Chondrocyte (in vitro differentiated cells): ENCODE measurements at regions not wholly inside any gene's neighbourhood (a gene's known extent, or its start where the extent isn't known, plus 50 kb on each side); places are given as distances from the start of the nearest gene placed in this dataset.

Experiments used
- DNase-seq: peaks from one replicate; pipeline ENCODE4 v3.0.0; 2021; ENCODE audit warnings: mixed read lengths, low spot score
- H3K27ac Mint-ChIP-seq: one replicate; pipeline ENCODE4 v1.8.0; 2021; ENCODE audit warnings: mild to moderate bottlenecking, moderate library complexity, mixed read lengths; ENCODE audit not compliant: unreplicated experiment
- H3K27me3 Mint-ChIP-seq: 2 replicates; pipeline ENCODE4 v1.8.0; 2021; ENCODE audit warnings: low read depth, mixed read lengths
- H3K36me3 Mint-ChIP-seq: 2 replicates; pipeline ENCODE4 v1.8.0; 2021; ENCODE audit warnings: low read depth, mixed read lengths
- H3K4me1 Mint-ChIP-seq: 2 replicates; pipeline ENCODE4 v1.8.0; 2021; ENCODE audit warnings: low read depth, mild to moderate bottlenecking, mixed read lengths
- H3K4me3 Mint-ChIP-seq: one replicate; pipeline ENCODE4 v1.8.0; 2021; ENCODE audit warnings: mild to moderate bottlenecking, moderate library complexity, mixed read lengths; ENCODE audit not compliant: unreplicated experiment
- H3K9me3 Mint-ChIP-seq: 2 replicates; pipeline ENCODE4 v1.8.0; 2021; ENCODE audit warnings: low read depth, mixed read lengths
- CTCF ChIP-seq: fragments of 200-600 bp; sonication (generic); IDR thresholded peaks from 2 replicates; pipeline ENCODE4 v1.5.0; 2021; ENCODE audit warnings: antibody characterized with exemption, mild to moderate bottlenecking, moderate library complexity

DNA sequence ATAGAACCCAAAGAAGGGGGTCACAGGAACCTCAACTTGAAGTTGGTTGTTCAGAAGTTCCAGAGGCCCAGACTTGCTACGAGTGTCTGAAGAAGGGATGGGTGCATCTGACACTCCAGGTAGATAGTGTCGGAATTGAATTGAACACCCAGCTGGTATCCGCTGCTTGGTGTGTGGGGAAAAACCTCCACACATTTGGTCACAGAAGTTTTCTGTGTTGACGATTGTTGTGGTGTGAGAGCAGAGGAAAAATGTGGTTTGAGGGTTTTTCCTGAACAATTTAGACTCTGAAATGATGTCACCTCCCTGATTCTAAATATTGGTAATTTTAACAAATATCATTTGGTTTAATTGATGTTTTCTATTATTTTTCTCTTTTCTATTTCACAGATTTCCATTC is 218.8 kb upstream of the CTNNB1 start:
- H3K27me3 Mint-ChIP-seq: no peaks in the 10 kb centered on the region
- DNase-seq: no peak

GRCh38 chr3:40985195-40985594 is 214.1 kb upstream of the CTNNB1 start:
- Mint-ChIP-seq H3K9me3 (peaks cover 3% of the 10 kb centered on the region), H3K4me3 (no peak overlapping the region), H3K27ac (no peak overlapping the region), H3K27me3 (peaks cover 3% of the 10 kb centered on the region), H3K36me3 (no peaks in the 10 kb centered on the region), H3K4me1 (peaks cover 6% of the 10 kb centered on the region)
- TF ChIP-seq CTCF: no peak
- no peak for DNase-seq

More for the DNA sequence above, 218.8 kb upstream of the CTNNB1 start:
- Mint-ChIP-seq H3K9me3 (no peaks in the 10 kb centered on the region), H3K36me3 (no peaks in the 10 kb centered on the region), H3K4me1 (peaks cover 15% of the 10 kb centered on the region), H3K27ac (no peak overlapping the region), H3K4me3 (no peak overlapping the region)
- no peak for TF ChIP-seq CTCF

GRCh38 chr3:40988468-40988867 is 210.8 kb upstream of the CTNNB1 start:
- no peak overlapping the region for H3K27ac Mint-ChIP-seq
- H3K36me3 Mint-ChIP-seq: no peaks in the 10 kb centered on the region
- H3K4me3 Mint-ChIP-seq: no peak overlapping the region
- H3K4me1 Mint-ChIP-seq: peaks cover 6% of the 10 kb centered on the region
- no peak for DNase-seq
- no peak for TF ChIP-seq CTCF
- H3K27me3 Mint-ChIP-seq: peaks cover 3% of the 10 kb centered on the region
- peaks cover 3% of the 10 kb centered on the region for H3K9me3 Mint-ChIP-seq

- H3K27ac Mint-ChIP-seq: no peak overlapping the region
- H3K27me3 Mint-ChIP-seq: peaks cover 3% of the 10 kb centered on the region
- TF ChIP-seq CTCF: no peak
- no peak for DNase-seq
- H3K4me1 Mint-ChIP-seq: peaks cover 6% of the 10 kb centered on the region
- H3K4me3 Mint-ChIP-seq: no peak overlapping the region
- no peaks in the 10 kb centered on the region for H3K36me3 Mint-ChIP-seq
- peaks cover 3% of the 10 kb centered on the region for H3K9me3 Mint-ChIP-seq
Observed at GRCh38 chr3:40989141-40990061, 209.9 kb upstream of the CTNNB1 start.

- peaks cover 3% of the 10 kb centered on the region for H3K9me3 Mint-ChIP-seq
- H3K4me3 Mint-ChIP-seq: no peak overlapping the region
- TF ChIP-seq CTCF: no peak
- DNase-seq: no peak
- H3K4me1 Mint-ChIP-seq: peaks cover 6% of the 10 kb centered on the region
- peaks cover 3% of the 10 kb centered on the region for H3K27me3 Mint-ChIP-seq
- H3K36me3 Mint-ChIP-seq: no peaks in the 10 kb centered on the region
- no peak overlapping the region for H3K27ac Mint-ChIP-seq
Observed at GRCh38 chr3:40990062-40990456, 209.2 kb upstream of the CTNNB1 start.
